ENCODE measurements at regions not wholly inside any gene's neighbourhood (a gene's known extent, or its start where the extent isn't known, plus 50 kb on each side); places are given as distances from the start of the nearest gene placed in this dataset.

DNA sequence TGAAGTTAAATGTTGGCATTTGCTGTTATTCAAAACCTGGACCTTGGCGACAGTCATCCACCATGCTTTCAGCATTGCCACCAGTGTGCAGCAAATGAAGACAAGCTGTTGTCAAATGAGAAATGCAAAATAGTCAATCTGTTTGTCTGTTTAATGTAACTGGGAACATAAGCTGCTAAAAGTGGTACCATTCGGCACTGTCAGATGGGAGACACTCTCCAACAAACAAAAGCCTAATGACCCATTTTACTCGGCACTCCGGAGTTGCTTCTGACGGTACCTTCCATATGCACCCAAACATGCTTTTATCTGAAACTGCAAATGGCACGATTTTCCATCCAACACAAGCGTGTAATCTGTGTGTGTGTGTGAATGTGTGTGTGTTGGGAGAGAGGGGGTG is 297.8 kb downstream of the MAF start:
- Histone ChIP-seq H2AK5ac (ENCODE audit: low read length, severe bottlenecking) (no peak overlapping the region), H2AFZ (ENCODE audit: low read depth, low read length) (no peak overlapping the region), H3K14ac (ENCODE audit: low read length in 2 of 2) (no peak overlapping the region), H2BK15ac (ENCODE audit: low read depth, poor library complexity, severe bottlenecking) (no peak overlapping the region), H3K27me3 (ENCODE audit: control insufficient read depth in 1 of 2, insufficient read depth in 1 of 2, low read length in 2 of 2) (no peaks in the 10 kb centered on the region), H2BK5ac (ENCODE audit: low read depth, low read length, poor library complexity, severe bottlenecking) (no peak overlapping the region), H3K4me2 (ENCODE audit: low read length, poor library complexity, severe bottlenecking) (no peak overlapping the region), H2BK12ac (ENCODE audit: low read length in 2 of 2) (no peak overlapping the region), H3K18ac (ENCODE audit: low read depth in 1 of 2, low read length in 2 of 2) (no peak overlapping the region), H3K9me3 (ENCODE audit: control insufficient read depth, low read length) (no peaks in the 10 kb centered on the region), H4K8ac (ENCODE audit: low read length) (no peak overlapping the region), H3K79me1 (replicated peaks; ENCODE audit: low read length, poor library complexity, severe bottlenecking) (no peaks in the 10 kb centered on the region), H3K9ac (ENCODE audit: low read length) (no peak overlapping the region), H3K27ac (ENCODE audit: low read length, poor library complexity, severe bottlenecking) (no peak overlapping the region), H3K36me3 (ENCODE audit: control insufficient read depth in 1 of 2, insufficient read depth in 2 of 2, low read depth in 1 of 2, low read length in 2 of 2) (no peaks in the 10 kb centered on the region), H4K91ac (ENCODE audit: low read length) (no peak overlapping the region), H3K4me3 (ENCODE audit: insufficient read depth in 1 of 2, low read depth in 1 of 2, low read length in 2 of 2) (no peak overlapping the region), H2BK120ac (ENCODE audit: low read depth, low read length) (no peak overlapping the region), H3K4ac (ENCODE audit: low read depth in 1 of 2, low read length in 2 of 2) (no peak overlapping the region), H3K23ac (ENCODE audit: low read length in 2 of 2) (no peak overlapping the region), H3K4me1 (ENCODE audit: control insufficient read depth, insufficient read depth, low read depth, low read length) (no peaks in the 10 kb centered on the region)
- 91% methylated on average over 2 of the region's 7 CpGs for WGBS
- DNase-seq = no peak

- H3K4ac ChIP-seq (ENCODE audit: low read depth in 1 of 2, low read length in 2 of 2) = no peak overlapping the region
- H4K8ac ChIP-seq (ENCODE audit: low read length) = no peak overlapping the region
- H2AFZ ChIP-seq (ENCODE audit: low read depth, low read length) = no peak overlapping the region
- no peaks in the 10 kb centered on the region for H3K4me1 ChIP-seq (ENCODE audit: control insufficient read depth, insufficient read depth, low read depth, low read length)
- no peak overlapping the region for H4K91ac ChIP-seq (ENCODE audit: low read length)
- H3K14ac ChIP-seq (ENCODE audit: low read length in 2 of 2) = no peak overlapping the region
- H3K27me3 ChIP-seq (ENCODE audit: control insufficient read depth in 1 of 2, insufficient read depth in 1 of 2, low read length in 2 of 2) = no peaks in the 10 kb centered on the region
- H3K36me3 ChIP-seq (ENCODE audit: control insufficient read depth in 1 of 2, insufficient read depth in 2 of 2, low read depth in 1 of 2, low read length in 2 of 2) = no peaks in the 10 kb centered on the region
- H3K4me2 ChIP-seq (ENCODE audit: low read length, poor library complexity, severe bottlenecking) = no peak overlapping the region
- H3K79me1 ChIP-seq (replicated peaks; ENCODE audit: low read length, poor library complexity, severe bottlenecking) = no peaks in the 10 kb centered on the region
- H3K4me3 ChIP-seq (ENCODE audit: insufficient read depth in 1 of 2, low read depth in 1 of 2, low read length in 2 of 2) = no peak overlapping the region
- no peak overlapping the region for H3K23ac ChIP-seq (ENCODE audit: low read length in 2 of 2)
- no peak overlapping the region for H3K27ac ChIP-seq (ENCODE audit: low read length, poor library complexity, severe bottlenecking)
- no peak overlapping the region for H2AK5ac ChIP-seq (ENCODE audit: low read length, severe bottlenecking)
- no peak overlapping the region for H2BK120ac ChIP-seq (ENCODE audit: low read depth, low read length)
- no peak overlapping the region for H2BK5ac ChIP-seq (ENCODE audit: low read depth, low read length, poor library complexity, severe bottlenecking)
- H2BK15ac ChIP-seq (ENCODE audit: low read depth, poor library complexity, severe bottlenecking) = no peak overlapping the region
- no peaks in the 10 kb centered on the region for H3K9me3 ChIP-seq (ENCODE audit: control insufficient read depth, low read length)
- H3K18ac ChIP-seq (ENCODE audit: low read depth in 1 of 2, low read length in 2 of 2) = no peak overlapping the region
- no peak for DNase-seq
- 75% methylated on average over 12 of the region's 12 CpGs for WGBS
- H2BK12ac ChIP-seq (ENCODE audit: low read length in 2 of 2) = no peak overlapping the region
- H3K9ac ChIP-seq (ENCODE audit: low read length) = no peak overlapping the region
These were observed 299.5 kb downstream of the MAF start for GRCh38 chr16:79301051-79301450.

DNA sequence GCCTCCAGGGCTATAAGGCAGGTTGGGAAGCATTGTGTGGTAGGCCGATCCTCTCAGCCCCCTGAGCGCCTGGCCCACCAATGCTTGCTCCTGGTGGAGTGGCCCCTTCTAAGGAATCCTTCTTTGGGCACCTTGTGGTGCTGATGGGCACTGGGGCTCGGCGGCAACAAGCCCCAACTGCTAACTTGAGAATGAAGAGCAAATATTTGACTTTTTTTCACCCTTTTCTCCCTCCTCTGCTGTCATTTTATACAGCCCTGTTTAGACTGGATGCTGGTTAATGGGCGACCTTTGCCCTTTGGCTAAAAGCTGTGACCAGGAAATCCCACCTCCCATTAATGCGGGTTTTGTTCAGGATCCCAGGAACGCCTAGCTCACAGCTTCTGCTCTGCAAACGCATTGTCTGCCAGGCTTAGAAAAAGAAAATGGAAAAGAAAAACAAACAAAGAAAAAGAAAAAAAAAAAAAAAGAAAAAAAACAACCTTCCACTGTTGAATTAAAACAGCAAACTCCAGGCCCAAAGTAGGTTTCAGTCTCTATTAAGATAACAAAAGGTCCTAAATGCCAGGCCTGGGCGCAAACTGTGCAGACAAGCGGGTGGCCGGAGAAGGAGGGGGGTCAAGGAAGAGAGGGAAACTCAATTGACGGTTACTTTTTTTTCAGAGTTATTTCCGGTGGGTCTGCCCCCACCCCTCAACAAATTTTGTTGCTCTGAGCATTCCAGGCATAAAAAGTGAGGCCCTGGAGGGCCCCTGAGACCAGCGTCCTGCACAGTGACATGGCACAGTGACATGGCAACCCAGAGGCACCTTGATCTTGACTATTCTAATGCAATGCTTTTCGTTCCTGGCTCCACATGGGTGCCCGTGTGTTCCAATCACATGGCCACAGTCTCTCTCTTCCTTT is 301.4 kb downstream of the MAF start:
- Histone ChIP-seq H3K9me3 (ENCODE audit: control insufficient read depth, low read length) (no peaks in the 10 kb centered on the region), H3K4me3 (ENCODE audit: insufficient read depth in 1 of 2, low read depth in 1 of 2, low read length in 2 of 2) (no peak overlapping the region), H3K4me2 (ENCODE audit: low read length, poor library complexity, severe bottlenecking) (no peak overlapping the region), H2BK12ac (ENCODE audit: low read length in 2 of 2) (no peak overlapping the region), H3K9ac (ENCODE audit: low read length) (no peak overlapping the region), H4K91ac (ENCODE audit: low read length) (no peak overlapping the region), H3K27ac (ENCODE audit: low read length, poor library complexity, severe bottlenecking) (no peak overlapping the region), H3K4ac (ENCODE audit: low read depth in 1 of 2, low read length in 2 of 2) (no peak overlapping the region), H3K36me3 (ENCODE audit: control insufficient read depth in 1 of 2, insufficient read depth in 2 of 2, low read depth in 1 of 2, low read length in 2 of 2) (no peaks in the 10 kb centered on the region), H2BK120ac (ENCODE audit: low read depth, low read length) (no peak overlapping the region), H2BK15ac (ENCODE audit: low read depth, poor library complexity, severe bottlenecking) (no peak overlapping the region), H3K27me3 (ENCODE audit: control insufficient read depth in 1 of 2, insufficient read depth in 1 of 2, low read length in 2 of 2) (no peaks in the 10 kb centered on the region), H3K79me1 (replicated peaks; ENCODE audit: low read length, poor library complexity, severe bottlenecking) (no peaks in the 10 kb centered on the region), H3K18ac (ENCODE audit: low read depth in 1 of 2, low read length in 2 of 2) (no peak overlapping the region), H2AFZ (ENCODE audit: low read depth, low read length) (no peak overlapping the region), H3K4me1 (ENCODE audit: control insufficient read depth, insufficient read depth, low read depth, low read length) (no peaks in the 10 kb centered on the region), H3K14ac (ENCODE audit: low read length in 2 of 2) (no peak overlapping the region), H2AK5ac (ENCODE audit: low read length, severe bottlenecking) (no peak overlapping the region), H2BK5ac (ENCODE audit: low read depth, low read length, poor library complexity, severe bottlenecking) (no peak overlapping the region), H4K8ac (ENCODE audit: low read length) (no peak overlapping the region), H3K23ac (ENCODE audit: low read length in 2 of 2) (no peak overlapping the region)
- 23% methylated on average over 11 of the region's 16 CpGs for WGBS
- DNase-seq = no peak

- Histone ChIP-seq H3K4me1 (ENCODE audit: control insufficient read depth, insufficient read depth, low read depth, low read length) (no peaks in the 10 kb centered on the region), H3K79me1 (replicated peaks; ENCODE audit: low read length, poor library complexity, severe bottlenecking) (no peaks in the 10 kb centered on the region), H3K4me2 (ENCODE audit: low read length, poor library complexity, severe bottlenecking) (no peak overlapping the region), H4K8ac (ENCODE audit: low read length) (no peak overlapping the region), H3K18ac (ENCODE audit: low read depth in 1 of 2, low read length in 2 of 2) (no peak overlapping the region), H3K9me3 (ENCODE audit: control insufficient read depth, low read length) (no peaks in the 10 kb centered on the region), H2AK5ac (ENCODE audit: low read length, severe bottlenecking) (no peak overlapping the region), H4K91ac (ENCODE audit: low read length) (no peak overlapping the region), H2BK120ac (ENCODE audit: low read depth, low read length) (no peak overlapping the region), H2BK12ac (ENCODE audit: low read length in 2 of 2) (no peak overlapping the region), H3K14ac (ENCODE audit: low read length in 2 of 2) (no peak overlapping the region), H3K23ac (ENCODE audit: low read length in 2 of 2) (no peak overlapping the region), H3K4me3 (ENCODE audit: insufficient read depth in 1 of 2, low read depth in 1 of 2, low read length in 2 of 2) (no peak overlapping the region), H3K4ac (ENCODE audit: low read depth in 1 of 2, low read length in 2 of 2) (no peak overlapping the region), H2BK5ac (ENCODE audit: low read depth, low read length, poor library complexity, severe bottlenecking) (no peak overlapping the region), H3K9ac (ENCODE audit: low read length) (no peak overlapping the region), H3K36me3 (ENCODE audit: control insufficient read depth in 1 of 2, insufficient read depth in 2 of 2, low read depth in 1 of 2, low read length in 2 of 2) (no peaks in the 10 kb centered on the region), H2BK15ac (ENCODE audit: low read depth, poor library complexity, severe bottlenecking) (no peak overlapping the region), H2AFZ (ENCODE audit: low read depth, low read length) (no peak overlapping the region), H3K27ac (ENCODE audit: low read length, poor library complexity, severe bottlenecking) (no peak overlapping the region), H3K27me3 (ENCODE audit: control insufficient read depth in 1 of 2, insufficient read depth in 1 of 2, low read length in 2 of 2) (no peaks in the 10 kb centered on the region)
- DNase-seq = no peak
- 80% methylated on average over 7 of the region's 7 CpGs for WGBS
These were observed 302.1 kb downstream of the MAF start for GRCh38 chr16:79298476-79298875.
